Fibroblast of skin of abdomen (primary cell): ENCODE measurements at regions not wholly inside any gene's neighbourhood (a gene's known extent, or its start where the extent isn't known, plus 50 kb on each side); places are given as distances from the start of the nearest gene placed in this dataset.

Experiments
- DNase-seq: peaks from one replicate; pipeline ENCODE4 v3.0.0-alpha.2; 2013

DNA sequence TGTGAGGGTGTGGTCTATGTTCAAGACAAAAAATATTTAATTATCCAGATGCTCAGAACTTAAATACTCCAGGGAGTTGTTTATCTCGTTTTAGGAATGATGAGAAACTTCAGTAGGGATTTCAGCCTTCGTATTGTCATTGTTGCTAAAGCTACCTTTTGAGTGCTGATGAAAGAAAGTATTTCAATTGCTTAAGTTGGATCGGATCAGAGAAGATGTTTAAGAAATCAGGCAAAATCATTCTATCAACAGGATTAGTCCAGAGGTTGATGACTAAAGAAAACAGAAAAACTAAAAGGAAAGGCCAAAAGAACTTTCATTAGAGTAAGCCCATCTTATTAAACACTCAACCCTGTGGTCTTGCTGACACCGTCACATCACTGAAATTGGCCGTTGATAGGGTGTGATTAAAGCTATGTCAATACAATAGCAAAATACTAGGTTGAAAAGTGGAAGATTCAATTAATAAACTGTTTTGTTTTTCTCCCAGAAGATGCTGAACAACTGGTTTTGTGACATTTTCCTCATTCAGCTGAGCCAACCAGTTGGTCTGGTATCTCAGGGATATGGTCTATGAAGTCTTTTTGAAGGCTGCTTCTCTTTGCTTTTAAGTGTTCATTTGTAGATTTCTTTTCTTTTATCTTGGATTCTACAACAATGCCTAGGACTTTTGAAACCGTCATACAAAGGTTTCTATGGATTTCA lies 551.7 kb downstream of the SLC4A3 start:
- no peak for DNase-seq

DNA sequence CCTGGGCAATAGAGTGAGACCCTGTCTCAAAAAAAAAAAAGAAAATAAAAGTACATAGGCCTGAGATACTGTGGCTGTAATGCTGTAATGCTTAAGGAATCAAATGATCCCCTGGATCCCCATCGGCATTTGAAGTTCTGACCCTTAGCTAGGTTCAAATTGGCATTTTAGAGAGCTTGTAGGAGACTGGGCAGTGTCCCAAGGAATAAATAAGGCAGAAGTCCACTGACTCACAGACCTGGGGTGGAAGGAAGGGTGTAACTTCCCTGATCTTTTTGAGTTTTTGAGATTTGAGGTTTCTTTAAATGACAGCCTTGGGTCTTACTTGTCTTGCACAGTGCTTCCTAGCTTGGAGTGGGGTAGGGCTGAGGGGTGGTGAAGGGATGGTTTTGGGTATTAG lies 553.7 kb downstream of the SLC4A3 start:
- no peak for DNase-seq

- DNase-seq, result no peak
Observed at GRCh38 chr2:220182790-220183189, 555.4 kb downstream of the SLC4A3 start.

DNA sequence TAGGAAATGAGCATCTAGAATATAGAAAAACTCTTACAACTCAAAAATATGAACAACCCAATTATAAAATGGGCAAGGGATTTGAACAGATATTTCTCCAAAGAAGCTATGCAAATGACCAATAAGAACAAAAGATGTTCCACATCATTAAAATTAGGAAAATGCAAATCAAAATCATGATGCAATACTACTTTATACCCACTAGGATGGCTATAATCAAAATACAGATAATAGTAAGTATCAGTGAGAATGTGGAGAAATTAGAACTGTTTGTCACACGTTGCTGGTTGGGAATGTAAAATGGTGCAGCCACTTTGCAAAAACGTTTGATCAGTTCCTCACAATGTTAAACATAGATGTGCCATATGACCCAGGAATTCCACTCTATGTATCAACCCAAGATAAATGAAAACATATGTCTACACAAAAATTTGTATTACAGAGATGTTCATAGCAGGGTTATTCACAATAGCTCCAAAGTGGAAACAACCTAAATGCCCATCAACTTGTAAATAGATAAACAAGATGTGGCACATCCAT lies 558.4 kb downstream of the SLC4A3 start:
- peak; percentile 34 for DNase-seq

DNA sequence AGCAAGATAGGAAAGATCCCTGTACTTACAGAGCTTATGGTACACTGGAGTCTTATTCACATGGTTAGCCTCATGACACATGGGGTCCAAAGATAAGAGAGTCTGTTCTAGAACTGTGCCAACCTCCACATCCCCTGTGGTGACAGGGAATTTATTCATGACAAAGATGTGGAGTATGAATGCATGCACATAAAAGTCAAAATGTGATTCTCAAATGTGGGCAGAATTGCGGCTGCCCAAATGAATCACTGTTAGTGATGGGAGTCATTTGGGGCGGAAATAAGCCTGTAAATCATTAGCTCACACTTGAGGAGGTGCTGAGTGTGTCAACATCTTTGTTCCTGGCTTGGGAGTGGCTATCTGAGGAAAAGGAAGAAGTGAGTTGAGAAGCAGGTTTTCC lies 560.6 kb downstream of the SLC4A3 start:
- peak; percentile 84 for DNase-seq

- DNase-seq, result peak; percentile 17
Observed at GRCh38 chr2:220191031-220191430, 563.6 kb downstream of the SLC4A3 start.

DNA sequence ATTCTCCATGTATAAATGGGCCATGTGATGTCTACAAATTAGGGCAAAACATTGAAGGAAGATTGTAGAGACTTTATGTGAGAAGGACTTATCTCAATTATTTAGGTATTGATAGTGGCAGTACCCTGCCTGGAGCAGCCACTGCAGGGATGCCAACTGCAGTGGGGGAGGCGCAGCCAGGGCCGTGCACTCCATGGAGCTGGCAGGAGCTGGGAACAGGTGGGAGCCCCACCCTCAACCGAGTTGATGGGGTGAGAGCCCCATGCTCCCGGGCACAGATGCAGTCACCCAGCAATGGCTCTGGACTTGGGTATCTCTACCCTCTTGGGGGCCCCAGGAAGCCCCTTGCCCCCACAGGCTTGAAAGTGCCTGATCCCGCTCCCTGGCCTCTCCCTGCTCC lies 564.3 kb downstream of the SLC4A3 start:
- no peak for DNase-seq

- no peak for DNase-seq
Observed at GRCh38 chr2:220192994-220193753, 565.7 kb downstream of the SLC4A3 start.

- DNase-seq, result peak; percentile 74
Observed at GRCh38 chr2:220194630-220195584, 567.5 kb downstream of the SLC4A3 start.

DNA sequence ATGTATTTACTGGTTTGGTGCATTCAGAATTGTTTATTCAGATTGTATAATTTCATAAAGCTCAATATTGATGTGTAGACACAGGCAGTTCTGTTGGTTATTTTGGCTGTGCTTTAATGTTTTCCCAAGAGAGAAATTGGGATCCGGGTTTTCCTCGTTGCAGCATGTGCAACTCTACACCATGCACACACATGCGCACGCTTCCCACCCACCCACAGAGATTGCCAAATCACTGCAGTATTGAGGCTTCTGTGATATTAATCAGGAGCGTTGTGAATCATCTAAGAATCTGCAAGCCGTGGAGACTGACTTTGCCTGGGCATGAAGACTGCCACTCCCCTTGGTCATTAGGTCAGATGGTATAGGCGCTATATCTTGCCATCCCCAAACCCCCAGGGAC lies 571.5 kb downstream of the SLC4A3 start:
- peak; percentile 89 for DNase-seq

- DNase-seq, result no peak
Observed at GRCh38 chr2:220202066-220202465, 574.6 kb downstream of the SLC4A3 start.

DNA sequence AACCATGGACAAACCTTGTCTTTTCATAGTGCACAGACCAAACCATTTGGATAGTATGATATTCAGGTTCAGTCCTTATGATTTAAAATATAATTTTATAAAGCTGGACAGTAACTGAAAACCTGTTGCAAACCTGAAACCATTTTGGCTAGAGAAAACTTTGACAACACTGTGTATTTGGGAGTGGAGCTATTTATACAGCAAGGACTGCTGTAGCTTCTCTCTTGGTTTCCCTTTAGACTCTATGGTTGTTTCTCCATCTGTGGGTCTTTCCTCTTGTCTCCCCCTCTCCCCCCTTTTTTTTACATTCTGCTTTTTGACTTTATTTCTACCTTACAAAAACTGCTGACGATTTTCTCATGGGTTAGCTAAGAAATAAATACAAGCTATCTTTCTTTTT lies 581.7 kb downstream of the SLC4A3 start:
- DNase-seq, result no peak

- DNase-seq, result no peak
Observed at GRCh38 chr2:220209751-220210150, 582.3 kb downstream of the SLC4A3 start.

GRCh38 chr2:220212296-220213080 lies 585.1 kb downstream of the SLC4A3 start:
- no peak for DNase-seq

- no peak for DNase-seq
Observed at GRCh38 chr2:220215785-220216184, 588.4 kb downstream of the SLC4A3 start.

DNA sequence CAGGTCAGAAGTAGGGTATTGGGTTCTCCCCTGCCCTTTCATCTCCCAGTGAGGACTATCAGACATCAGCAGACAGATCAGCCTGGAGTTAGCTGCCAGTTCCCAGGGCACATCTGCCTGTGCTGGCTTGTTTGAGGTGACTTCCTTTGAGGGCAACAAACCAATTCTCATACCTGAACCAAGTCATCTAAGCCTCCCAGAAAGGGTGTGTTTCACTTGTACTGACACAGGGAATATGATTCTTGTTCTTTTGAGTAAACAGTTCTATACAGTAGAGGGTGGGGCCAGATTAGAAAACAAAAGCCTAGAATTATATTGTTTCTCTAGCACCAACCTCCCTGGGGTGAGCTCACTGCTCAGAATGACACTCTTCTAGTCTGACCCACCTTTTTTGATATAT lies 591.9 kb downstream of the SLC4A3 start:
- no peak for DNase-seq

- no peak for DNase-seq
Observed at GRCh38 chr2:220220009-220220408, 592.6 kb downstream of the SLC4A3 start.

DNA sequence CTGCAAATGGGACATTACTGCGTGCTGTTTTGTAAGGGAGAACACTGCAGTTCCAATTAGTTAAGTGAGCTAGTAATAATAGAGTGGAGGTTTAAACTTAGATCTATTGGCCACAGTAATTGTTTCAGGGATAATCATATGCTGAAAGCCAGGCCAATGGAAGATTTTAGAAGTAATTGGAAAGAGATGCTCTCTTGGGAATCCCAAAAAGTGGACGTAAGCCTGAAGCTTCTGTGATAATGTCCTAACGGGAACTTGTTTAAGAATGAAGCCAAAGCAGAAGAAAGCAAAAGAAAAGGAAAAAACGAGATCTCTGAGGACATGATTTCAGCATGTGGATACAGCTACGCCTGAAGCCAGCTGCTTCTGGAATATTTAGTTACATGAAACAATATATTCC lies 594.6 kb downstream of the SLC4A3 start:
- DNase-seq, result no peak

DNA sequence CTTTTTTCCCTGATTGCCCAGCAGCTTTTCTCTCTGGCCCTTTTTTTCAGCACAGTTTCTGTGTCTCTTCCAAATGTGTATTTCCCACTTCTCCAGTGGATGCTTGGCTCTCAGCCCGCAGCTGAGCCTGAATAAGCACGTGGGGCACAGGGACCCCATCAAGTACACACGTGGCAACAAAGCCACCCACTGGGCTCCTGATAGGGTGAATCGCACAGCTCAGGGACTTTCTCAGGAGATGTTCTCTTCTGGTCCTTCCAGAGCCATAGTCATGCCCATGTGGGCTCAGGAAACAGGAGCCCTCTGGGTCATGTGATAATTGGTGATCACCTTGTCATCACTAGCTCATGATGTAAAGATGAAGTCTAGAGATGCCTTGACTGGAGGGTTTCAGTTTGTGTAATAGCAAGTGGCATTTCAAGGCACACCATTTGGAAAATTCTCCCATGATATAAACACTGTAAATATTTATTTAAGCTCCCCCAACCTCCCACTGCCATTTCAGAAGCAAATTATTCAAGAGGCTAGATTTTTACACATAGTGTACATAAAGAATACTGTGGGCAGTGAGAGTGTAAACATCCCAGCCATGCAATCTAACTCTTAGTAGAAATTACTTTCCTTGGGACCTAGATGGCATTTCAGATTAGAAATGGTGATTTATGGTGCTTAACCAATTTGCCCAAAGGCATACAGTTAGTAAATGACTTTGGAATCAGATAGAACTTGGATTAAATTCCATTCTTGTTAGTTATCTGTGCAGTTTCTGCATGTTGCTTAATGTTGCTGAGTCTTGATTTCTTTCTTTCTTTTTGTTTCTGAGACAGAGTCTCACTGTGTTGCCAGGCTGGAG lies 597.5 kb downstream of the SLC4A3 start:
- DNase-seq, result peak; percentile 90

DNA sequence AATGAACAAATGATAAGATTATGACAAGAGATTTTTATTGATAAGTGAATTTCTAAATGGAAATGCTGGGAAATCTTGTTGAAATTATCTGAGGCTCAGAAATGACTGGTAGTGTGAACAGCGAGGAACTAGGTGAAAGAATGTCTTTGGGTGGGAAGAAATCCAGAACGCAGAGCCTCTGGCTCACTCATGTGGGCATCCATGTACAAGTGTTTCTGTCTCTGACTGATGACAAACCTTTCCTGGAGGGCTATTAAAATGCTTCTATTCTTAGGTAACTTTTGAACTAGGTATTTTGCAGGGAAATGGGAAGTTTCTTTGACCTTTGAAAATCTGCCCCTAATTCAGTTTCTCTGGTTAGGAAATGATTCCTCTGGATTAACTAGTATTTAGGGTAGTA lies 598.6 kb downstream of the SLC4A3 start:
- DNase-seq, result no peak

- DNase-seq, result no peak
Observed at GRCh38 chr2:220226546-220226945, 599.1 kb downstream of the SLC4A3 start.
